Epithelial cell of esophagus (primary cell): ENCODE measurements at regions not wholly inside any gene's neighbourhood (a gene's known extent, or its start where the extent isn't known, plus 50 kb on each side); places are given as distances from the start of the nearest gene placed in this dataset.

Source experiments
- DNase-seq: peaks from one replicate; pipeline ENCODE4 v3.0.0; 2010; ENCODE audit warnings: low read depth
- H3K4me3 ChIP-seq: 2 replicates; pipeline ENCODE4 v1.5.1; 2011; ENCODE audit warnings: mild to moderate bottlenecking, low read length, control low read depth
- CTCF ChIP-seq: IDR thresholded peaks from 2 replicates; pipeline ENCODE4 v1.5.1; 2011; ENCODE audit warnings: low read depth, mild to moderate bottlenecking, low read length, control low read depth, inconsistent platforms; ENCODE audit not compliant: insufficient read depth; ENCODE audit errors: missing control alignments

GRCh38 chr5:143716881-143717280 is 95.1 kb upstream of the HMHB1 start:
- no peak for TF ChIP-seq CTCF
- no peak overlapping the region for H3K4me3 ChIP-seq
- no peak for DNase-seq

- no peak for DNase-seq
- no peak for TF ChIP-seq CTCF
- H3K4me3 ChIP-seq: no peak overlapping the region
Observed at GRCh38 chr5:143715616-143716015, 96.3 kb upstream of the HMHB1 start.

- TF ChIP-seq CTCF: no peak
- no peak overlapping the region for H3K4me3 ChIP-seq
- peak; percentile 60 for DNase-seq
Observed at GRCh38 chr5:143714629-143715028, 97.3 kb upstream of the HMHB1 start.

- no peak for TF ChIP-seq CTCF
- DNase-seq: no peak
- H3K4me3 ChIP-seq: no peak overlapping the region
Observed at GRCh38 chr5:143713047-143714003, 98.6 kb upstream of the HMHB1 start.

- no peak for TF ChIP-seq CTCF
- DNase-seq: no peak
Observed at GRCh38 chr5:143708672-143709071, 103.3 kb upstream of the HMHB1 start.

GRCh38 chr5:143707806-143708205 is 104.2 kb upstream of the HMHB1 start:
- DNase-seq: no peak
- no peak overlapping the region for H3K4me3 ChIP-seq
- no peak for TF ChIP-seq CTCF

More at GRCh38 chr5:143708672-143709071, 103.3 kb upstream of the HMHB1 start:
- no peak overlapping the region for H3K4me3 ChIP-seq
